WTC11 (cell line): ENCODE measurements at regions not wholly inside any gene's neighbourhood (a gene's known extent, or its start where the extent isn't known, plus 50 kb on each side); places are given as distances from the start of the nearest gene placed in this dataset.

Experiments used
- ATAC-seq: fragments of 200-7000 bp; cut with Tn5 transposase; 2 replicates; pipeline ENCODE4 v1.10.0; 2021; ENCODE audit warnings: mild to moderate bottlenecking, moderate library complexity
- CTCF ChIA-PET: fragments of 300-600 bp; sonication (Branson Sonifier 250); formaldehyde crosslinking; loops from one replicate; lab custom pipeline; 2021; ENCODE audit warnings: antibody characterized with exemption; lab: Charles Lee
- POLR2A ChIA-PET: fragments of 350-600 bp; sonication (Branson Sonifier 250); formaldehyde crosslinking; loops from one replicate; lab custom pipeline; 2021; ENCODE audit warnings: antibody characterized with exemption; lab: Charles Lee
- DNase-seq: peaks from one replicate; pipeline ENCODE4 v3.0.0; 2021; ENCODE audit warnings: low spot score
- H3K27ac Mint-ChIP-seq: 2 replicates; pipeline ENCODE4 v1.8.0; 2021; ENCODE audit warnings: mixed read lengths
- H3K27me3 Mint-ChIP-seq: 2 replicates; pipeline ENCODE4 v1.8.0; 2021; ENCODE audit warnings: low read depth, mild to moderate bottlenecking, moderate library complexity, mixed read lengths
- H3K36me3 Mint-ChIP-seq: 2 replicates; pipeline ENCODE4 v1.8.0; 2021; ENCODE audit warnings: mixed read lengths
- H3K4me1 Mint-ChIP-seq: 2 replicates; pipeline ENCODE4 v1.8.0; 2022; ENCODE audit warnings: mixed read lengths
- H3K4me3 Mint-ChIP-seq: 2 replicates; pipeline ENCODE4 v1.8.0; 2021; ENCODE audit warnings: mild to moderate bottlenecking, moderate library complexity, mixed read lengths
- H3K9me3 Mint-ChIP-seq: 2 replicates; pipeline ENCODE4 v1.8.0; 2021; ENCODE audit warnings: mixed read lengths
- ATF1 ChIP-seq: sonication (generic); formaldehyde crosslinking; IDR thresholded peaks from 2 replicates; pipeline ENCODE4 v1.8.1; 2023; ENCODE audit warnings: mild to moderate bottlenecking, moderate library complexity, missing genetic modification reagents
- E2F1 ChIP-seq: sonication (generic); formaldehyde crosslinking; IDR thresholded peaks from 2 replicates; pipeline ENCODE4 v1.8.0; 2022; ENCODE audit warnings: mild to moderate bottlenecking, missing genetic modification reagents
- GABPB1 ChIP-seq: sonication (generic); formaldehyde crosslinking; IDR thresholded peaks from 2 replicates; pipeline ENCODE4 v1.8.1; 2023; ENCODE audit warnings: mild to moderate bottlenecking, missing genetic modification reagents
- IRF2 ChIP-seq: sonication (generic); formaldehyde crosslinking; IDR thresholded peaks from 2 replicates; pipeline ENCODE4 v1.8.0; 2022; ENCODE audit warnings: low read depth, missing genetic modification reagents, borderline replicate concordance
- MLX ChIP-seq: sonication (generic); formaldehyde crosslinking; IDR thresholded peaks from 2 replicates; pipeline ENCODE4 v1.8.1; 2023; ENCODE audit warnings: mild to moderate bottlenecking, missing genetic modification reagents, moderate library complexity
- SOX15 ChIP-seq: fragments of 250-450 bp; sonication (Bioruptor Pico); IDR thresholded peaks from 2 replicates; pipeline ENCODE4 v1.9.0; 2021; ENCODE audit warnings: mild to moderate bottlenecking
- TCF7 ChIP-seq: sonication (generic); formaldehyde crosslinking; IDR thresholded peaks from 2 replicates; pipeline ENCODE4 v1.8.0; 2022; ENCODE audit warnings: mild to moderate bottlenecking, low read depth, missing genetic modification reagents, moderate library complexity
- TEAD1 ChIP-seq: sonication (generic); formaldehyde crosslinking; IDR thresholded peaks from 2 replicates; pipeline ENCODE4 v1.8.0; 2022; ENCODE audit warnings: mild to moderate bottlenecking, missing genetic modification reagents
- USF1 ChIP-seq: sonication (generic); formaldehyde crosslinking; IDR thresholded peaks from 2 replicates; pipeline ENCODE4 v1.8.0; 2022; ENCODE audit warnings: mild to moderate bottlenecking, missing genetic modification reagents
- ZBTB43 ChIP-seq: sonication (generic); formaldehyde crosslinking; IDR thresholded peaks from 2 replicates; pipeline ENCODE4 v1.8.1; 2023; ENCODE audit warnings: mild to moderate bottlenecking, missing genetic modification reagents
- ZNF121 ChIP-seq: sonication (generic); formaldehyde crosslinking; IDR thresholded peaks from 2 replicates; pipeline ENCODE4 v1.8.0; 2023; ENCODE audit warnings: missing genetic modification reagents
- ZNF396 ChIP-seq: fragments of 250-450 bp; sonication (Bioruptor Pico); IDR thresholded peaks from 2 replicates; pipeline ENCODE4 v1.8.0; 2021; ENCODE audit warnings: mild to moderate bottlenecking, moderate library complexity, borderline replicate concordance
- TF ChIP-seq, protein P1 (sequence below): sonication (generic); formaldehyde crosslinking; IDR thresholded peaks from 2 replicates; pipeline ENCODE4 v1.8.1; 2023; ENCODE audit warnings: mild to moderate bottlenecking, missing genetic modification reagents, moderate library complexity
- TF ChIP-seq, protein P2 (sequence below): sonication (generic); formaldehyde crosslinking; IDR thresholded peaks from 2 replicates; pipeline ENCODE4 v1.8.1; 2022; ENCODE audit warnings: mild to moderate bottlenecking, missing genetic modification reagents, moderate library complexity, borderline replicate concordance
- TF ChIP-seq, protein P3 (sequence below): sonication (generic); formaldehyde crosslinking; IDR thresholded peaks from 2 replicates; pipeline ENCODE4 v1.8.0; 2022; ENCODE audit warnings: mild to moderate bottlenecking, missing genetic modification reagents
- TF ChIP-seq, protein P4 (sequence below): fragments of 200-600 bp; IDR thresholded peaks from 2 replicates; pipeline ENCODE4 v1.8.0; 2022; ENCODE audit warnings: antibody characterized with exemption

DNA sequence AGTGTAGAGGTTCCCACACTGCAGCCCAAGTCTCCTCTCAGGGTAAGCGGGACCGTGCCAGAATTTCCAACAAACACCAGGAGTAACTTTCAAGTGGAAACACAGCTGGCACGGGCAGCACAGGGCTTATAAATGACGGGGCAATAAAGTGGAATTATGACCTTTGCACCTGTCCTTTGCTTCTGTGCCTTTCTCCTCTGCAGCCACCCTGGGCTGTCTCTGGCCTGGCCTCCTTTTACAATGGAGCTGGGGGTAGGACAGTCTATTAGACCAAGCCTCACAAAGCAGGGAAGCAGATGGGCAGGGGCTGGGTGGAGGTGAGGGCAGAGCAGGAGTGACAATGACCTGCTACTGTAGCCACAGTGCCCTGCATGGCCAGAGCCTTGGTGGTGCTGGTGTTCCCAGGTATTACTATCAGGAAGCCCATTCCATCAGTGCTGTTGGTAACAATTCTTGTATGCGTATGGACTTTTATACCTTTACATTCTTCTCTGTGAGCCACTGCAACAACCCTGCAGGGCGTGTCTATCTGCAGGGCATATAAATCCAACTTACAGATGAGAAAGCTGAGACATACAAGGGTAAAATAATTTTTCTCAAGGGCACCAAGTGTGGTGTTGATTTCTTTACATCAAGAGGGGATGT, 387.8 kb downstream of the CTTN start (continued):
- TF ChIP-seq ATF1 (CRISPR knock-in tag) (no peak), GABPB1 (no peak), ZNF396 (CRISPR knock-in tag) (no peak), TCF7 (CRISPR knock-in tag) (no peak), USF1 (CRISPR knock-in tag) (no peak), ZNF121 (no peak), MLX (CRISPR knock-in tag) (no peak), TEAD1 (CRISPR knock-in tag) (no peak), ZBTB43 (CRISPR knock-in tag) (no peak)
- TF ChIP-seq, protein P1, sequence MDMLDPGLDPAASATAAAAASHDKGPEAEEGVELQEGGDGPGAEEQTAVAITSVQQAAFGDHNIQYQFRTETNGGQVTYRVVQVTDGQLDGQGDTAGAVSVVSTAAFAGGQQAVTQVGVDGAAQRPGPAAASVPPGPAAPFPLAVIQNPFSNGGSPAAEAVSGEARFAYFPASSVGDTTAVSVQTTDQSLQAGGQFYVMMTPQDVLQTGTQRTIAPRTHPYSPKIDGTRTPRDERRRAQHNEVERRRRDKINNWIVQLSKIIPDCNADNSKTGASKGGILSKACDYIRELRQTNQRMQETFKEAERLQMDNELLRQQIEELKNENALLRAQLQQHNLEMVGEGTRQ (CRISPR knock-in tag) = no peak
- TF ChIP-seq, protein P2, sequence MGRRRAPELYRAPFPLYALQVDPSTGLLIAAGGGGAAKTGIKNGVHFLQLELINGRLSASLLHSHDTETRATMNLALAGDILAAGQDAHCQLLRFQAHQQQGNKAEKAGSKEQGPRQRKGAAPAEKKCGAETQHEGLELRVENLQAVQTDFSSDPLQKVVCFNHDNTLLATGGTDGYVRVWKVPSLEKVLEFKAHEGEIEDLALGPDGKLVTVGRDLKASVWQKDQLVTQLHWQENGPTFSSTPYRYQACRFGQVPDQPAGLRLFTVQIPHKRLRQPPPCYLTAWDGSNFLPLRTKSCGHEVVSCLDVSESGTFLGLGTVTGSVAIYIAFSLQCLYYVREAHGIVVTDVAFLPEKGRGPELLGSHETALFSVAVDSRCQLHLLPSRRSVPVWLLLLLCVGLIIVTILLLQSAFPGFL = no peak
- TF ChIP-seq, all 79 proteins: peak for 0

- H3K27ac Mint-ChIP-seq = no peak overlapping the region
- peaks cover 32% of the 10 kb centered on the region for H3K36me3 Mint-ChIP-seq
- ChIA-PET POLR2A (no interaction called here), CTCF (no interaction called here)
- no peak for ATAC-seq
- TF ChIP-seq SOX15 (CRISPR knock-in tag) (no peak), IRF2 (CRISPR knock-in tag) (no peak), E2F1 (CRISPR knock-in tag) (no peak)
- TF ChIP-seq, all 79 proteins: peak for 0
- Mint-ChIP-seq H3K9me3 (peaks cover 28% of the 10 kb centered on the region), H3K4me3 (no peak overlapping the region), H3K27me3 (no peaks in the 10 kb centered on the region), H3K4me1 (no peaks in the 10 kb centered on the region)
- DNase-seq = no peak
These were observed 390.1 kb downstream of the CTTN start for GRCh38 chr11:70788248-70789022.

GRCh38 chr11:70790671-70791300, 392.5 kb downstream of the CTTN start:
- peak; percentile 57 for DNase-seq
- TF ChIP-seq, protein P3, sequence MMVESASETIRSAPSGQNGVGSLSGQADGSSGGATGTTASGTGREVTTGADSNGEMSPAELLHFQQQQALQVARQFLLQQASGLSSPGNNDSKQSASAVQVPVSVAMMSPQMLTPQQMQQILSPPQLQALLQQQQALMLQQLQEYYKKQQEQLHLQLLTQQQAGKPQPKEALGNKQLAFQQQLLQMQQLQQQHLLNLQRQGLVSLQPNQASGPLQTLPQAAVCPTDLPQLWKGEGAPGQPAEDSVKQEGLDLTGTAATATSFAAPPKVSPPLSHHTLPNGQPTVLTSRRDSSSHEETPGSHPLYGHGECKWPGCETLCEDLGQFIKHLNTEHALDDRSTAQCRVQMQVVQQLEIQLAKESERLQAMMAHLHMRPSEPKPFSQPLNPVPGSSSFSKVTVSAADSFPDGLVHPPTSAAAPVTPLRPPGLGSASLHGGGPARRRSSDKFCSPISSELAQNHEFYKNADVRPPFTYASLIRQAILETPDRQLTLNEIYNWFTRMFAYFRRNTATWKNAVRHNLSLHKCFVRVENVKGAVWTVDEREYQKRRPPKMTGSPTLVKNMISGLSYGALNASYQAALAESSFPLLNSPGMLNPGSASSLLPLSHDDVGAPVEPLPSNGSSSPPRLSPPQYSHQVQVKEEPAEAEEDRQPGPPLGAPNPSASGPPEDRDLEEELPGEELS (CRISPR knock-in tag) = no peak
- TF ChIP-seq, protein P4, sequence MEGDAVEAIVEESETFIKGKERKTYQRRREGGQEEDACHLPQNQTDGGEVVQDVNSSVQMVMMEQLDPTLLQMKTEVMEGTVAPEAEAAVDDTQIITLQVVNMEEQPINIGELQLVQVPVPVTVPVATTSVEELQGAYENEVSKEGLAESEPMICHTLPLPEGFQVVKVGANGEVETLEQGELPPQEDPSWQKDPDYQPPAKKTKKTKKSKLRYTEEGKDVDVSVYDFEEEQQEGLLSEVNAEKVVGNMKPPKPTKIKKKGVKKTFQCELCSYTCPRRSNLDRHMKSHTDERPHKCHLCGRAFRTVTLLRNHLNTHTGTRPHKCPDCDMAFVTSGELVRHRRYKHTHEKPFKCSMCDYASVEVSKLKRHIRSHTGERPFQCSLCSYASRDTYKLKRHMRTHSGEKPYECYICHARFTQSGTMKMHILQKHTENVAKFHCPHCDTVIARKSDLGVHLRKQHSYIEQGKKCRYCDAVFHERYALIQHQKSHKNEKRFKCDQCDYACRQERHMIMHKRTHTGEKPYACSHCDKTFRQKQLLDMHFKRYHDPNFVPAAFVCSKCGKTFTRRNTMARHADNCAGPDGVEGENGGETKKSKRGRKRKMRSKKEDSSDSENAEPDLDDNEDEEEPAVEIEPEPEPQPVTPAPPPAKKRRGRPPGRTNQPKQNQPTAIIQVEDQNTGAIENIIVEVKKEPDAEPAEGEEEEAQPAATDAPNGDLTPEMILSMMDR = 0 out of 2 replicates have a peak, but pooled peaks have one; percentile 21
- H3K27ac Mint-ChIP-seq = no peak overlapping the region
- peaks cover 54% of the 10 kb centered on the region for H3K36me3 Mint-ChIP-seq
- no peaks in the 10 kb centered on the region for H3K4me1 Mint-ChIP-seq
- peak; percentile 81 for ATAC-seq
- ChIA-PET POLR2A (no interaction called here), CTCF (interaction anchor here (1.0 to 2.8 kb wide), 3 partner anchors 24 to 296 kb away, joined by 3 to 8 read pairs (median 3); no protein-coding TSS in a partner anchor)
- H3K27me3 Mint-ChIP-seq = no peaks in the 10 kb centered on the region
- peaks cover 50% of the 10 kb centered on the region for H3K9me3 Mint-ChIP-seq
- H3K4me3 Mint-ChIP-seq = no peak overlapping the region
